Small intestine (tissue), 7 donors: ENCODE measurements at regions not wholly inside any gene's neighbourhood (a gene's known extent, or its start where the extent isn't known, plus 50 kb on each side); places are given as distances from the start of the nearest gene placed in this dataset.

Experiments used
- DNase-seq, 2 donors: peaks; one replicate each; pipeline versions ENCODE4 v3.0.0 to v3.0.0-alpha.2; 2013
- FAIRE-seq: peaks from 2 replicates; lab custom pipeline; 2012; peaks lifted over from hg19 to GRCh38; lab: Jason Lieb, UNC
- H3K27ac ChIP-seq, 3 donors: one replicate each; pipeline ENCODE4 v1.5.1; 2013; ENCODE audit warnings: low read length in 2 of 3, mild to moderate bottlenecking in 2 of 3, control low read depth in 1 of 3, inconsistent platforms in 1 of 3, low read depth in 1 of 3, moderate library complexity in 1 of 3
- H3K27me3 ChIP-seq, 3 donors: one replicate each; pipeline ENCODE4 v1.6.1; 2013; ENCODE audit warnings: low read length in 3 of 3, inconsistent platforms in 1 of 3; ENCODE audit not compliant: control insufficient read depth in 3 of 3, insufficient read depth in 3 of 3
- H3K36me3 ChIP-seq, 3 donors: one replicate each; pipeline ENCODE4 v1.6.1; 2013; ENCODE audit warnings: low read length in 3 of 3, inconsistent platforms in 1 of 3, low read depth in 1 of 3, mild to moderate bottlenecking in 1 of 3, moderate library complexity in 1 of 3; ENCODE audit not compliant: control insufficient read depth in 3 of 3, insufficient read depth in 2 of 3
- H3K4me1 ChIP-seq, 3 donors: one replicate each; pipeline ENCODE4 v1.6.1; 2013; ENCODE audit warnings: low read length in 2 of 3, inconsistent platforms in 1 of 3, low read depth in 1 of 3, mild to moderate bottlenecking in 1 of 3, moderate library complexity in 1 of 3; ENCODE audit not compliant: control insufficient read depth in 3 of 3, insufficient read depth in 2 of 3
- H3K4me3 ChIP-seq, 3 donors: one replicate each; pipeline ENCODE4 v1.5.1; 2013; ENCODE audit warnings: low read length in 3 of 3, control low read depth in 1 of 3, inconsistent platforms in 1 of 3, low read depth in 1 of 3, mild to moderate bottlenecking in 1 of 3, moderate library complexity in 1 of 3
- H3K9me3 ChIP-seq, 2 donors: one replicate each; pipeline ENCODE4 v1.6.1; 2013; ENCODE audit warnings: low read depth in 1 of 2, low read length in 1 of 2; ENCODE audit not compliant: control insufficient read depth in 2 of 2, insufficient read depth in 1 of 2
- WGBS, 3 donors: extraction: QIAGEN DNeasy Blood & Tissue Kit; methylation state at CpG; one replicate each; pipeline ENCODE4 v1.1.7; 2013; 5-methylcytosine and 5-hydroxymethylcytosine counted together
- donor health status: healthy with polysubstance abuse.
- donor health status: control.
- donor health status: control.
- donor health status: Bipolar disorder and iron deficiency.
- donor health status: healthy.

DNA sequence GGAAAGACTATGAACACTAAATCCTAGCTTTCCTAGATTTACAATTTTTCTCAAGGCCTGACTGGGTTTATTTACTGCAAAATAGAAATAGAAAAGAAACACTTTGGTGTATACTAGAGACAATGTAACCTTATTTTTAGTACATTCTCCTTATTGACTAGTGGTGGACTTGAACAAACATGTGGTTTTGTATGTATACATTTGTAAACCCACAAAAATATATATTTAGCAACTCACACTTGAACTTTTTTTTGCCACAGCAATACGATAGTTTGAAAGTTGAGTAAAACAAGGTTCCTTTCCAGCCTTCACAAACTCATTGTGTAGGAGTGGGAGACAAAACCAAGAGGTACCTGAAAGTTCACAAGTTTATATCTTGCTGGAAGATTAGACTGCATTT is 1633.4 kb upstream of the LRRTM1 start:
- Histone ChIP-seq H3K36me3 (no peaks in the 10 kb centered on the region), H3K4me3 (no peak overlapping the region), H3K9me3 (no peaks in the 10 kb centered on the region), H3K27ac (no peak overlapping the region), H3K27me3 (no peaks in the 10 kb centered on the region), H3K4me1 (peaks cover 0 to 4% (median 0%) of the 10 kb centered on the region in 3 donors)
- FAIRE-seq: no peak
- WGBS, 3 donors: 61 to 82% (median 76%) methylated on average over 1 of the region's 1 CpG
- no peak for DNase-seq

DNA sequence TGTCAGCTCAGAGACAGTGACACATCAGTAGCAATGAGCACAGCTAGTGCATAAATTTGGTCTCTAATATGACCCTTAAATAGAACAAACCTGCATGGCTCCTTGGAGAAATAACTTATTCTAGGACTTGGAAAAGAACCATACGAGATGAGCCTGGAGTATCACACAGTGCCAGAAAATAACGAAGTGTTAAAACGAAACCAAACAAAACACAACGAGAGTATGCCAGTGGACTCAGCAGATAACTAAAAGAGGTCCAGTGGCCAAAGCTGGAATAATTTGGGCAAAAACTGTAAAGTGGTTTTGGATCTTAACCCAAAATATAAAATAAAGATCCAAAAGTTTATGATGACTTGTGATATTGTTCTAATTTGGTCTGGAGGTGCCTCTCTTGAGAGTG is 1599.0 kb upstream of the LRRTM1 start:
- Histone ChIP-seq H3K27me3 (no peaks in the 10 kb centered on the region), H3K27ac (no peak overlapping the region), H3K4me1 (no peaks in the 10 kb centered on the region), H3K9me3 (no peaks in the 10 kb centered on the region), H3K4me3 (no peak overlapping the region), H3K36me3 (no peaks in the 10 kb centered on the region)
- 74 to 84% (median 81%) methylated on average over 4 of the region's 4 CpGs for WGBS, 3 donors
- FAIRE-seq (no peak), DNase-seq (no peak)

DNA sequence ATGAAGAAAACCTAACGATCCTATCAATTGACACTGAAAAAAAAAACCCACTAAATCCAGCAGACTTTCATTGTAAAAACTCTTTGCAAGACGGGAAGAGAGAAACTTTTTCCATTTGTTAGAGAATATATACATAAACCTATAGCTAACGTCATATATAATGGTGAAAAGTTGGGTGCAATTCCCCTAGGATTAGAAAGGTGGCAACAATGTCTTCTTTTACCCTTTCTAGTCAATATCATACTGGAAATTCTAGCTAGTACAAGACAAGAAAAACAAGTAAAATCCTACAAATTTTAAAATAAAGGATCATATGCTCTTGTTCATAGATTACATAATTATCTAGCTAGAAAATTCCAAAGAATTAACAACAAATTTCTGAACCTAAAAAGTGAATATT is 1596.5 kb upstream of the LRRTM1 start:
- no peaks in the 10 kb centered on the region for H3K27me3 ChIP-seq
- no peaks in the 10 kb centered on the region for H3K9me3 ChIP-seq
- FAIRE-seq (no peak), DNase-seq (peak; percentile 0 to 14)
- no peaks in the 10 kb centered on the region for H3K4me1 ChIP-seq
- H3K4me3 ChIP-seq: no peak overlapping the region
- no peaks in the 10 kb centered on the region for H3K36me3 ChIP-seq
- 28 to 59% (median 35%) methylated on average over 3 of the region's 3 CpGs for WGBS, 3 donors
- no peak overlapping the region for H3K27ac ChIP-seq

DNA sequence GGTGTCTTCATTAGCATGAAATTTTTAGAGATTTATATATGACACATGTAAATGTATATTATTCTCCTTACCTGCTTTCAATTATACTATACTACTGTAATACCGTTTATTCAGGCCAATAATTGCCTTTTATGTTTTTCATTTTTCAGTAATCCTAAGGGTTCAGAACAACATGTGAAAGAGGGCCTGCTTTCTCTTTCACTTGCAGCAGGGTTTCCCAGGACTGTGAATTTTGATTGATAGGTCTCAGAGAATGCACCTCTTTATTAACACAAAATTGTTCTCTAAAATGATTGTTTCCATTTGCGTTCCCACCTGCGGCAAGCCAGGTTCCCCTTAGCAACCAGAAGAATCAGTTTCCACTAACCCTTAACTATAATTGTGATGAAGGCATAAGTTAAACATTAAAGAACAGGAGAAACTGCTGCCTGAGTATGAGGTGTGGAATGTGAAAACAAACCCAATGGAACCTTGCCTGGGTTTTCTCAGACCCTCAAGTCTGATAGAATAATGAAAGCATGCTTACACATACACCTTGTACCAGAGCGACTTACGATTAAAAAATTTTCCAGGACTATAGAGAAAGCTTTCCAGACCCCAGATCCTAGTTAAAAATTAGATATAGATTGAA is 1591.2 kb upstream of the LRRTM1 start:
- H3K9me3 ChIP-seq: no peaks in the 10 kb centered on the region
- H3K27me3 ChIP-seq: no peaks in the 10 kb centered on the region
- no peaks in the 10 kb centered on the region for H3K4me1 ChIP-seq
- DNase-seq (peak in 1 of 2 donors; percentile 33), FAIRE-seq (no peak)
- peak overlapping the region in 1 of 3 donors; percentile 13 for H3K4me3 ChIP-seq
- H3K27ac ChIP-seq: peak overlapping the region in 1 of 3 donors; percentile 31
- 19 to 51% (median 40%) methylated on average over 5 of the region's 5 CpGs for WGBS, 3 donors
- no peaks in the 10 kb centered on the region for H3K36me3 ChIP-seq

DNA sequence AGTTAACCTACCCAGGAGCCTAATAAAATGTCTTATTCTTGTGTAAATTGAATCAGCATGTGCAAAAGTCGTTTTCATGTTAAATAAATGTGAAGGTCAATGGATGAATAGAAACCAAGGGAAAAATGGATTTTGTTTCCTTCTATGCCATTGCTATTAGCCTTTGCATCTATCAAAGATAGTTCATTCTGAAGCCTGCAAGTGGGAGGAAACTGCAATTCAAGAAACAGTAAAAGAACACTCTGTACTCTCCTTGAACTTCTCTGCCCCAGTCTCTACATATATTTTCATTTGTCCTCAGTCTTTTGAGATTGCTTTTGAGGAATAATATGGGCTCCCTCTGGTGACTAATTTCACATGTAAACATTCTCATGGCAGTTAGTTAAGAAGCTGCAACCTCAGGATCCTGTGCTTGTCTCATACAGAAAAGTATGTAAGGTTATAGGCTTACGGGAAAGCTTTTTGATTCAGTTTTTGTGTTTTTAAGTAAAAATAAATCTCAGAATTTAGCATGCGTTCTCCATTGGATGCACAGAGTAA is 1590.0 kb upstream of the LRRTM1 start:
- no peak overlapping the region for H3K4me3 ChIP-seq
- 63 to 66% (median 64%) methylated on average over 3 of the region's 3 CpGs for WGBS, 3 donors
- DNase-seq (peak in 1 of 2 donors; percentile 11), FAIRE-seq (no peak)
- H3K4me1 ChIP-seq: no peaks in the 10 kb centered on the region
- no peaks in the 10 kb centered on the region for H3K27me3 ChIP-seq
- no peaks in the 10 kb centered on the region for H3K36me3 ChIP-seq
- no peaks in the 10 kb centered on the region for H3K9me3 ChIP-seq
- H3K27ac ChIP-seq: no peak overlapping the region

DNA sequence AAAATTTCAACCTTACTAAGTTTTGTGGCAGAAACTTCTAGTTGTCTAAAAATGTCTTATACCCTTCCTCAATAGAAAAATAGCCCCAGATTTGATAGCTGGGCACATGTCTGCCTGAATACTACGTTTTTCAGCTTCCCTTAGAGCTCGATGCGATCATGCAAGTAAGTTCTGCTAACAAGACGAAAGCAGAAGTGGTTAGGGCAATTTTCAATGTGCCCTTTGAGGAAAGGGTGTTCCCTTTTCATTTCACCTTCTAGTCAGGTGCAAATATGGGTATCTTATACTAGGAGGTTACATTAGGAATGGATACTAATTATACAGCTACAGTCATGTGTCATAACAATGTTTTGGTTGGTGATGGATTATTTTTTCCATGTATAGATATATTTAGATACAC is 1572.1 kb upstream of the LRRTM1 start:
- FAIRE-seq: no peak

DNA sequence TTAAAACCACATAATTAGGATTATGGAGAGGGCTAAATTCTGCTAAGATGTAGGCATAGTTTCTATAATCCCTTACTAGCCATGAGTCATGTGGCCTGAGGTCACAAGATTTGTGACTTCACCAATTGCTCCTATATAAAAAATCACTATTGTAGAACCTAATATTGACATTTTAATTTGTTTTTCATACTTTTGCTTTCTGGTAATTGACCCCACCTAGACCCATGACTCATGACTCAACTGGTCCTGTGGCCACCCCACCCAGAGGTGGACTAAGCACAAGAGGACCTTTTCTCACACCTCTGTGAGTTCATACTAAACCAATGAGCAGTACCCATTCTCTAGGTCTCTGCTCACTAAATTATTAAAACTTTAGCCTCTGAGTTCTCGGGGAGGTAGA is 1567.5 kb upstream of the LRRTM1 start:
- no peak for FAIRE-seq
- Histone ChIP-seq H3K4me3 (no peak overlapping the region), H3K27ac (no peak overlapping the region), H3K27me3 (no peaks in the 10 kb centered on the region), H3K36me3 (no peaks in the 10 kb centered on the region), H3K4me1 (peaks cover 0 to 6% (median 0%) of the 10 kb centered on the region in 3 donors), H3K9me3 (no peaks in the 10 kb centered on the region)
- DNase-seq: peak in 1 of 2 donors; percentile 10
- 86 to 96% (median 87%) methylated on average over 1 of the region's 1 CpG for WGBS, 3 donors

More for the DNA sequence above, 1572.1 kb upstream of the LRRTM1 start:
- Histone ChIP-seq H3K4me3 (no peak overlapping the region), H3K9me3 (no peaks in the 10 kb centered on the region), H3K36me3 (no peaks in the 10 kb centered on the region), H3K27me3 (no peaks in the 10 kb centered on the region), H3K4me1 (peaks cover 0 to 6% (median 0%) of the 10 kb centered on the region in 3 donors), H3K27ac (no peak overlapping the region)
- WGBS, 3 donors: 49 to 65% (median 61%) methylated on average over 4 of the region's 4 CpGs
- no peak for DNase-seq

DNA sequence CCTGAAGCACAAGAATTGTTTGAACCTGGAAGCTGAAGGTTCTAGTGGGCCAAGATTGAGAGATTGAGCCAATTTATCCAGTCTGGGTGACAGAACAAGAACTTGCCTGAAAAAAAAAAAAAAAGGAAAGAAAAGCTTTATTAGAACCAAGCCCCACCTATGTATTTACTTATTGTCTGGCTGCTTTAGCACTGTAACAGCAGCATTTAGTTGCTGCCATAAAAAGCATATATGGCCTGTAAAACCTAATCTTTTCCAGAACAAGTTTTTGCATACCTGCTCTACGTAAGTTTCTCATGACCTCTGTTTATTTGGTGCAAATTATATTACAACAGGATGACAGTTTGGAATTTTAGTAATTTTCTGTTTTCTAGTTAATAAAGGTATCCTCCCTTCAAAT is 1565.6 kb upstream of the LRRTM1 start:
- Histone ChIP-seq H3K4me3 (no peak overlapping the region), H3K4me1 (peaks cover 0 to 6% (median 0%) of the 10 kb centered on the region in 3 donors), H3K9me3 (no peaks in the 10 kb centered on the region), H3K27ac (no peak overlapping the region), H3K27me3 (no peaks in the 10 kb centered on the region), H3K36me3 (no peaks in the 10 kb centered on the region)
- no peak for FAIRE-seq
- peak in 1 of 2 donors; percentile 6 for DNase-seq
- 52 to 78% (median 72%) methylated on average over 1 of the region's 1 CpG for WGBS, 3 donors
